NB4 (cell line): ENCODE measurements at regions not wholly inside any gene's neighbourhood (a gene's known extent, or its start where the extent isn't known, plus 50 kb on each side); places are given as distances from the start of the nearest gene placed in this dataset.

Experiments
- MYC ChIP-seq: IDR thresholded peaks from 2 replicates; pipeline ENCODE4 v1.6.1; 2011; ENCODE audit warnings: low read depth, low read length
- POLR2A ChIP-seq: IDR thresholded peaks from 2 replicates; pipeline ENCODE4 v1.6.1; 2011; ENCODE audit warnings: mild to moderate bottlenecking; ENCODE audit not compliant: insufficient read length; ENCODE audit errors: extremely low read depth
- TF ChIP-seq, protein P1 (sequence below): IDR thresholded peaks from one replicate; pipeline ENCODE4 v1.5.1; 2012; ENCODE audit warnings: low read depth, low read length
- TF ChIP-seq, protein P2 (sequence below): IDR thresholded peaks from 2 replicates; pipeline ENCODE4 v1.6.1; 2011; ENCODE audit warnings: low read depth, low read length

DNA sequence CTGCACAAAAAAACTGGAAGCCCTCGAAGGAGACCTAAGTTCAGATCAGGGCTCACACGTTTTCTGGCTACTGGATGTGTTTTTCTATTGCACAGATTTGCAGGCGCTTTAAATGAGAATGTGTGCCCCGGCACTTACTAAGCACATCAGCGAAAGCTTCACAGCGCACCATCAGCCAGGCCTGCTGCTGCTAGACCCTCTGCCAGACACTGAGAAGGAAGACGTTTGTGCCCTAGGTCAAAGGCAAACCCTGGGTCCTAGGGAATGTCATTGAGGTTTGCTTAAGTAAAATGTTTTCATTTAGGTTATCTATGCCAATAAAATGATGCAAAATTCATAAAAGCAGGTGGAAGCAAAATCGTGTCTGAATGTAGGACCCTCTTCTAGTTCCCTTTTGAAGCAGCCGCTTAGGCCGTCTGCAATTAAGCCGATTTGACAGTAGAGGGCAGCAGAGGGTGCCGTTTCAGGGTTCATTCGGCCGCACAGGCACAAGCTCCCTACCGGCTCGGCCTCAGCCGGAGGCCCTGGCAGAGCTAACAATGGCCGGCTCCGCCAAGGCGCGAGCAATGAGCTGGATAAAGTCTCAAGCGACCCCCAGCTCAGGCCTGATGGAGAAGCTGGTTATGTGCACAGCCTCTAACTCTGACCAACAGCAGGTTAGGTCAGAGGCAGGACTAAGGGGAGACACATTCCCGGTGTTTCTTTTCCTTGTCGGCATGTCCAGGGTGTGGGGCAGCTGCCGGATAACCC, 107.2 kb upstream of the FOXA2 start:
- TF ChIP-seq POLR2A, result no peak
- TF ChIP-seq, protein P1, sequence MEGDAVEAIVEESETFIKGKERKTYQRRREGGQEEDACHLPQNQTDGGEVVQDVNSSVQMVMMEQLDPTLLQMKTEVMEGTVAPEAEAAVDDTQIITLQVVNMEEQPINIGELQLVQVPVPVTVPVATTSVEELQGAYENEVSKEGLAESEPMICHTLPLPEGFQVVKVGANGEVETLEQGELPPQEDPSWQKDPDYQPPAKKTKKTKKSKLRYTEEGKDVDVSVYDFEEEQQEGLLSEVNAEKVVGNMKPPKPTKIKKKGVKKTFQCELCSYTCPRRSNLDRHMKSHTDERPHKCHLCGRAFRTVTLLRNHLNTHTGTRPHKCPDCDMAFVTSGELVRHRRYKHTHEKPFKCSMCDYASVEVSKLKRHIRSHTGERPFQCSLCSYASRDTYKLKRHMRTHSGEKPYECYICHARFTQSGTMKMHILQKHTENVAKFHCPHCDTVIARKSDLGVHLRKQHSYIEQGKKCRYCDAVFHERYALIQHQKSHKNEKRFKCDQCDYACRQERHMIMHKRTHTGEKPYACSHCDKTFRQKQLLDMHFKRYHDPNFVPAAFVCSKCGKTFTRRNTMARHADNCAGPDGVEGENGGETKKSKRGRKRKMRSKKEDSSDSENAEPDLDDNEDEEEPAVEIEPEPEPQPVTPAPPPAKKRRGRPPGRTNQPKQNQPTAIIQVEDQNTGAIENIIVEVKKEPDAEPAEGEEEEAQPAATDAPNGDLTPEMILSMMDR, result peak; percentile 89
- TF ChIP-seq, protein P2, sequence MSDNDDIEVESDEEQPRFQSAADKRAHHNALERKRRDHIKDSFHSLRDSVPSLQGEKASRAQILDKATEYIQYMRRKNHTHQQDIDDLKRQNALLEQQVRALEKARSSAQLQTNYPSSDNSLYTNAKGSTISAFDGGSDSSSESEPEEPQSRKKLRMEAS, result 0 out of 2 replicates have a peak, but pooled peaks have one; percentile 17
- TF ChIP-seq MYC, result peak; percentile 49; the same call in 1 of the 2 replicates
